HuH-7.5 (cell line): ENCODE measurements at regions not wholly inside any gene's neighbourhood (a gene's known extent, or its start where the extent isn't known, plus 50 kb on each side); places are given as distances from the start of the nearest gene placed in this dataset.
"Not testable (repeated sequence)": the region's sequence is repeated elsewhere in the genome, so short reads cannot be mapped to it uniquely, and the experiment has no call there.

Experiments used
- DNase-seq: peaks from one replicate; pipeline ENCODE4 v3.0.0; 2011; ENCODE audit warnings: low spot score

GRCh38 chr17:27065588-27065987 is 228.3 kb upstream of the WSB1 start:
- no peak for DNase-seq

GRCh38 chr17:27066315-27066714 is 227.6 kb upstream of the WSB1 start:
- DNase-seq: no peak

GRCh38 chr17:27069842-27070508 is 223.9 kb upstream of the WSB1 start:
- DNase-seq: no peak

- DNase-seq: no peak
Measured at GRCh38 chr17:27070836-27071235, 223.1 kb upstream of the WSB1 start.

- DNase-seq: no peak
Measured at GRCh38 chr17:27072885-27073284, 221.0 kb upstream of the WSB1 start.

GRCh38 chr17:27076814-27077213 is 217.1 kb upstream of the WSB1 start:
- DNase-seq: no peak

- no peak for DNase-seq
Measured at GRCh38 chr17:27078296-27078695, 215.6 kb upstream of the WSB1 start.

GRCh38 chr17:27079660-27080059 is 214.3 kb upstream of the WSB1 start:
- DNase-seq: no peak

GRCh38 chr17:27081002-27081638 is 212.8 kb upstream of the WSB1 start:
- DNase-seq: no peak

GRCh38 chr17:27082023-27082774 is 211.7 kb upstream of the WSB1 start:
- DNase-seq: no peak

- no peak for DNase-seq
Measured at GRCh38 chr17:27082775-27083154, 211.1 kb upstream of the WSB1 start.

- DNase-seq: no peak
Measured at GRCh38 chr17:27083408-27084185, 210.3 kb upstream of the WSB1 start.

GRCh38 chr17:27085517-27085916 is 208.4 kb upstream of the WSB1 start:
- DNase-seq: no peak

GRCh38 chr17:27086526-27086925 is 207.4 kb upstream of the WSB1 start:
- no peak for DNase-seq

- DNase-seq: no peak
Measured at GRCh38 chr17:27087935-27088766, 205.8 kb upstream of the WSB1 start.

- DNase-seq: no peak
Measured at GRCh38 chr17:27088767-27089078, 205.2 kb upstream of the WSB1 start.

- DNase-seq: not testable (repeated sequence)
Measured at GRCh38 chr17:27089079-27089928, 204.6 kb upstream of the WSB1 start.

- DNase-seq: no peak
Measured at GRCh38 chr17:27089929-27090247, 204.0 kb upstream of the WSB1 start.

GRCh38 chr17:27090450-27091042 is 203.4 kb upstream of the WSB1 start:
- DNase-seq: not testable (repeated sequence)

GRCh38 chr17:27091043-27091497 is 202.8 kb upstream of the WSB1 start:
- DNase-seq: no peak
